ENCODE measurements at regions not wholly inside any gene's neighbourhood (a gene's known extent, or its start where the extent isn't known, plus 50 kb on each side); places are given as distances from the start of the nearest gene placed in this dataset.

GRCh38 chr12:90067791-90068190, 359.2 kb upstream of the ATP2B1 start:
- Mint-ChIP-seq H3K36me3 (ENCODE audit: low read depth) (no peaks in the 10 kb centered on the region), H3K4me1 (ENCODE audit: low read depth) (peaks cover 22% of the 10 kb centered on the region), H3K4me3 (no peak overlapping the region), H3K27me3 (ENCODE audit: insufficient read depth) (no peaks in the 10 kb centered on the region), H3K27ac (no peak overlapping the region), H3K9me3 (no peaks in the 10 kb centered on the region)
- no peak for TF ChIP-seq CTCF (IDR thresholded peaks at IDR 0.05)
- DNase-seq = no peak

GRCh38 chr12:90064852-90065801, 356.5 kb upstream of the ATP2B1 start:
- DNase-seq = no peak

DNA sequence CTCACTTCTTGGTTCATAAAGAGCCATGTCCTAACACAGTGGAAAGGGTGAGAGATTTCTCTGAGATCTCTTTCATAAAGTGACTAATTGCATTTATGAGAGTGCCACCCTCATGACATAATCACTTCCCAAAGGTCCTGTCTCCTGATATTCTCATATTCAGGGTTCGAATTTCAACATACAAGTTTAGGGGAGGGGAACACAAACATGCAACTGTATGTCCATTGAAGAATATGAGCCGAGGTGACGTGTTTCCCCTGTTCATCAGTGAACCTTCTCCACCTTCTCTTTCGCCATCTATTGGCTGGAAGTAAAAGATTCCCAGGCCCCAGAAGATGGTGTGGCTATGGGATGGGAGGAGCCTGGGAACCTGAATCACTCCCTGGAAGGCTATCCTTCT, 354.2 kb upstream of the ATP2B1 start:
- Mint-ChIP-seq H3K36me3 (ENCODE audit: low read depth) (no peaks in the 10 kb centered on the region), H3K9me3 (no peaks in the 10 kb centered on the region), H3K4me1 (ENCODE audit: low read depth) (peaks cover 49% of the 10 kb centered on the region), H3K27me3 (ENCODE audit: insufficient read depth) (no peaks in the 10 kb centered on the region), H3K4me3 (no peak overlapping the region), H3K27ac (no peak overlapping the region)
- no peak for DNase-seq
- no peak for TF ChIP-seq CTCF (IDR thresholded peaks at IDR 0.05)

More at GRCh38 chr12:90064852-90065801, 356.5 kb upstream of the ATP2B1 start:
- H3K36me3 Mint-ChIP-seq (ENCODE audit: low read depth) = no peaks in the 10 kb centered on the region
- H3K27me3 Mint-ChIP-seq (ENCODE audit: insufficient read depth) = no peaks in the 10 kb centered on the region
- no peaks in the 10 kb centered on the region for H3K9me3 Mint-ChIP-seq
- no peak overlapping the region for H3K4me3 Mint-ChIP-seq
- no peak for TF ChIP-seq CTCF (IDR thresholded peaks at IDR 0.05)
- no peak overlapping the region for H3K27ac Mint-ChIP-seq
- H3K4me1 Mint-ChIP-seq (ENCODE audit: low read depth) = peaks cover 29% of the 10 kb centered on the region

- TF ChIP-seq CTCF (IDR thresholded peaks at IDR 0.05) = no peak
- H3K4me1 Mint-ChIP-seq (ENCODE audit: low read depth) = peaks cover 49% of the 10 kb centered on the region
Observed at GRCh38 chr12:90061809-90062208, 353.2 kb upstream of the ATP2B1 start.

GRCh38 chr12:90060031-90060430, 351.4 kb upstream of the ATP2B1 start:
- no peak for TF ChIP-seq CTCF (IDR thresholded peaks at IDR 0.05)
- Mint-ChIP-seq H3K27ac (no peak overlapping the region), H3K4me1 (ENCODE audit: low read depth) (peaks cover 51% of the 10 kb centered on the region), H3K4me3 (no peak overlapping the region), H3K36me3 (ENCODE audit: low read depth) (no peaks in the 10 kb centered on the region), H3K27me3 (ENCODE audit: insufficient read depth) (peaks cover 1% of the 10 kb centered on the region; the same call in 1 of the 2 replicates), H3K9me3 (no peaks in the 10 kb centered on the region)
- DNase-seq = no peak

More at GRCh38 chr12:90061809-90062208, 353.2 kb upstream of the ATP2B1 start:
- H3K36me3 Mint-ChIP-seq (ENCODE audit: low read depth) = no peaks in the 10 kb centered on the region
- H3K4me3 Mint-ChIP-seq = no peak overlapping the region
- H3K27ac Mint-ChIP-seq = no peak overlapping the region
- H3K27me3 Mint-ChIP-seq (ENCODE audit: insufficient read depth) = peaks cover 1% of the 10 kb centered on the region; the same call in 1 of the 2 replicates
- no peak for DNase-seq
- H3K9me3 Mint-ChIP-seq = no peaks in the 10 kb centered on the region
